GM19328 (cell line): ENCODE measurements at regions not wholly inside any gene's neighbourhood (a gene's known extent, or its start where the extent isn't known, plus 50 kb on each side); places are given as distances from the start of the nearest gene placed in this dataset.

Experiments used
- ATAC-seq: cut with Tn5 transposase; IDR thresholded peaks from one replicate; pipeline ENCODE4 v1.9.1; 2021; ENCODE audit warnings: mild to moderate bottlenecking, moderate library complexity; ENCODE audit not compliant: unreplicated experiment

GRCh38 chr1:8204826-8205225 is 113.1 kb upstream of the SLC45A1 start:
- no peak for ATAC-seq

- ATAC-seq = no peak
Observed at GRCh38 chr1:8203551-8203950, 114.4 kb upstream of the SLC45A1 start.

GRCh38 chr1:8203056-8203455 is 114.9 kb upstream of the SLC45A1 start:
- no peak for ATAC-seq

GRCh38 chr1:8202182-8202905 is 115.6 kb upstream of the SLC45A1 start:
- ATAC-seq = no peak

GRCh38 chr1:8201331-8201861 is 116.5 kb upstream of the SLC45A1 start:
- no peak for ATAC-seq

- ATAC-seq = no peak
Observed at GRCh38 chr1:8200317-8201115, 117.4 kb upstream of the SLC45A1 start.

GRCh38 chr1:8198522-8198921 is 119.4 kb upstream of the SLC45A1 start:
- ATAC-seq = no peak

- no peak for ATAC-seq
Observed at GRCh38 chr1:8197493-8198282, 120.2 kb upstream of the SLC45A1 start.

- no peak for ATAC-seq
Observed at GRCh38 chr1:8194481-8195227, 123.3 kb upstream of the SLC45A1 start.

GRCh38 chr1:8193840-8194406 is 124.0 kb upstream of the SLC45A1 start:
- ATAC-seq = no peak

GRCh38 chr1:8191474-8191873 is 126.4 kb upstream of the SLC45A1 start:
- ATAC-seq = no peak

GRCh38 chr1:8189931-8190483 is 127.9 kb upstream of the SLC45A1 start:
- no peak for ATAC-seq

- ATAC-seq = no peak
Observed at GRCh38 chr1:8185400-8185799, 132.5 kb upstream of the SLC45A1 start.

- ATAC-seq = no peak
Observed at GRCh38 chr1:8184301-8184700, 133.6 kb upstream of the SLC45A1 start.

GRCh38 chr1:8182034-8182761 is 135.7 kb upstream of the SLC45A1 start:
- no peak for ATAC-seq

GRCh38 chr1:8179132-8179793 is 138.7 kb upstream of the SLC45A1 start:
- no peak for ATAC-seq

GRCh38 chr1:8176279-8176678 is 141.6 kb upstream of the SLC45A1 start:
- ATAC-seq = no peak

- ATAC-seq = no peak
Observed at GRCh38 chr1:8174807-8175206, 143.1 kb upstream of the SLC45A1 start.
